OCI-LY1 (cell line): ENCODE measurements at regions not wholly inside any gene's neighbourhood (a gene's known extent, or its start where the extent isn't known, plus 50 kb on each side); places are given as distances from the start of the nearest gene placed in this dataset.

ENCODE experiments used
- EZH2 ChIP-seq: fragments of 200-600 bp; sonication (generic), shearing (Covaris generic); IDR thresholded peaks from 2 replicates; pipeline ENCODE4 v1.8.0; 2017; ENCODE audit warnings: borderline replicate concordance, mixed run types, mild to moderate bottlenecking, antibody characterized with exemption, low read length, moderate library complexity, mixed read lengths
- TF ChIP-seq, protein P1 (sequence below): fragments of 200-600 bp; sonication (generic), shearing (Covaris generic); IDR thresholded peaks from 2 replicates; pipeline ENCODE4 v1.5.1; 2017; ENCODE audit warnings: mild to moderate bottlenecking, antibody characterized with exemption, low read length, moderate library complexity, mixed read lengths

DNA sequence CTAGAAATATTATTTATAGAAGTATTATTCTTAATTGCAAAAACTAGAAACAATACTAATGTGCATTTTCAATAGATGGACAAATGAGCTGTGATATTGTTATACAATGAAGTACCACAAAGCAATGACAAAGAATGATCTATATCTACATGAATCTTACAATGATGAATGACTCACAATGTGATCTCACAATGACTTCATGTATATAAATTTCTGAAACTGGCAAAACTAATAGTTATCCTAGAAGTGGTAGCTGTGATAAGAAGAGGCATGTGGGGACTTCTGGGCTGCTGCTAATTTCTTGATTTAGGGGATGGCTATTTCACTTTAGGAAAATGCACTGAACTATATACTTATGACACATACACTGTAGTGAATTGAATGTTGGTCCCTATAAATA lies 396.0 kb upstream of the ZNF608 start:
- TF ChIP-seq, protein P1, sequence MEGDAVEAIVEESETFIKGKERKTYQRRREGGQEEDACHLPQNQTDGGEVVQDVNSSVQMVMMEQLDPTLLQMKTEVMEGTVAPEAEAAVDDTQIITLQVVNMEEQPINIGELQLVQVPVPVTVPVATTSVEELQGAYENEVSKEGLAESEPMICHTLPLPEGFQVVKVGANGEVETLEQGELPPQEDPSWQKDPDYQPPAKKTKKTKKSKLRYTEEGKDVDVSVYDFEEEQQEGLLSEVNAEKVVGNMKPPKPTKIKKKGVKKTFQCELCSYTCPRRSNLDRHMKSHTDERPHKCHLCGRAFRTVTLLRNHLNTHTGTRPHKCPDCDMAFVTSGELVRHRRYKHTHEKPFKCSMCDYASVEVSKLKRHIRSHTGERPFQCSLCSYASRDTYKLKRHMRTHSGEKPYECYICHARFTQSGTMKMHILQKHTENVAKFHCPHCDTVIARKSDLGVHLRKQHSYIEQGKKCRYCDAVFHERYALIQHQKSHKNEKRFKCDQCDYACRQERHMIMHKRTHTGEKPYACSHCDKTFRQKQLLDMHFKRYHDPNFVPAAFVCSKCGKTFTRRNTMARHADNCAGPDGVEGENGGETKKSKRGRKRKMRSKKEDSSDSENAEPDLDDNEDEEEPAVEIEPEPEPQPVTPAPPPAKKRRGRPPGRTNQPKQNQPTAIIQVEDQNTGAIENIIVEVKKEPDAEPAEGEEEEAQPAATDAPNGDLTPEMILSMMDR, result no peak
- no peak for TF ChIP-seq EZH2
